Astrocyte (in vitro differentiated cells and primary cell): ENCODE measurements at regions not wholly inside any gene's neighbourhood (a gene's known extent, or its start where the extent isn't known, plus 50 kb on each side); places are given as distances from the start of the nearest gene placed in this dataset.

Experiments used
- EZH2 ChIP-seq: IDR thresholded peaks from 2 replicates; pipeline ENCODE4 v1.6.1; 2012; ENCODE audit warnings: mild to moderate bottlenecking, low read length, inconsistent platforms; ENCODE audit not compliant: insufficient read depth
- TF ChIP-seq, protein P1 (sequence below): IDR thresholded peaks from 2 replicates; pipeline ENCODE4 v1.5.1; 2011; ENCODE audit warnings: low read depth, mild to moderate bottlenecking, inconsistent platforms, low read length, moderate library complexity; ENCODE audit not compliant: insufficient read depth

DNA sequence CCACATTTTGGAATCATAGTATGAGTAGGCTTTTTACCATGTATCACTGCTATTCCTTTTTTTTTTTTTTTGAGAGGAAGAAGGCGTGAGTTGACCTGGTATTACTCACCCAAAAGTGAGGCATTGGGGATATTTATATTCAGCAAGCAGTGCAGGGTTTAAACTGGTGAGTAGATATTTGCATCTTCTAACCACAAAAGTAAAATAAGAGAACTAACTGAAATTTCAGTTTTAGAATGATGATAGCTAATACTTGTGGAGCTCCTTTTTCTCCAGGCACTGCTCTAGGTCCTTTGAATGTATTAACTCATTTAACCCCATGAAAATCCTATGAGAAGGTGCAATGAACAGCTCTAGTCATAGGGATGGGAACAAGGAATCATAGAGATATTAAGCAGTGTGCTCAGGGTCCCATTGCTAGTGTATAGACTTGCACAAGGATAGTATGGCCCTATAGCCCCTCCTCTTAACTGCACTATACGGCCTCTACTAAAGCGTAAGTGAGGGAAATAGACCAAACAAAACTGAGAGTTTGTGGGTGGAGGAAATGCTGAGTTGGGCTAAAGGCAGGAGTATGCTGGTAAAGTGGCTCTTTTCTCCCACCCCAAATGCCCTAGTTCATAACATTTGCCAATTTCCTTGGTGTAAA is 104.3 kb upstream of the MAX start:
- TF ChIP-seq, protein P1, sequence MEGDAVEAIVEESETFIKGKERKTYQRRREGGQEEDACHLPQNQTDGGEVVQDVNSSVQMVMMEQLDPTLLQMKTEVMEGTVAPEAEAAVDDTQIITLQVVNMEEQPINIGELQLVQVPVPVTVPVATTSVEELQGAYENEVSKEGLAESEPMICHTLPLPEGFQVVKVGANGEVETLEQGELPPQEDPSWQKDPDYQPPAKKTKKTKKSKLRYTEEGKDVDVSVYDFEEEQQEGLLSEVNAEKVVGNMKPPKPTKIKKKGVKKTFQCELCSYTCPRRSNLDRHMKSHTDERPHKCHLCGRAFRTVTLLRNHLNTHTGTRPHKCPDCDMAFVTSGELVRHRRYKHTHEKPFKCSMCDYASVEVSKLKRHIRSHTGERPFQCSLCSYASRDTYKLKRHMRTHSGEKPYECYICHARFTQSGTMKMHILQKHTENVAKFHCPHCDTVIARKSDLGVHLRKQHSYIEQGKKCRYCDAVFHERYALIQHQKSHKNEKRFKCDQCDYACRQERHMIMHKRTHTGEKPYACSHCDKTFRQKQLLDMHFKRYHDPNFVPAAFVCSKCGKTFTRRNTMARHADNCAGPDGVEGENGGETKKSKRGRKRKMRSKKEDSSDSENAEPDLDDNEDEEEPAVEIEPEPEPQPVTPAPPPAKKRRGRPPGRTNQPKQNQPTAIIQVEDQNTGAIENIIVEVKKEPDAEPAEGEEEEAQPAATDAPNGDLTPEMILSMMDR, result no peak
- TF ChIP-seq EZH2, result no peak
